ENCODE measurements at regions not wholly inside any gene's neighbourhood (a gene's known extent, or its start where the extent isn't known, plus 50 kb on each side); places are given as distances from the start of the nearest gene placed in this dataset.

DNA sequence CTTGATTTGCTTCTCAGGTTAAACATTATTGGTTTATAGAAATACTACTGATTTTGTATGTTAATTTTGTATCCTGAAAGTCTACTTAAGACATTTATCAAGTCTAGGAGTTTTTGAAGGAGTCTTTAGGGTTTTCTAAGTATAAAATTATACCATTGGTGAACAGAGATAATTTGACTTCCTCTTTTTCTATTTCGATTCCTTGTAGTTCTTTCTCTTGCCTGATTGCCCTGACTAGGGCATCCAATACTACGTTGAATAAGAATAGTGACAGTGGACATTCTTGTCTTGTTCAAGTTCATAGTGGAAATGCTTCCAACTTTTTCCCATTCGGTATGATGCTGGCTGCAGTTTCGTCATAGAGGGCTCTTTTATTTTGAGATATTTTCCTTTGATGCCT, 807.5 kb upstream of the SLC10A2 start:
- TF ChIP-seq, protein P1, sequence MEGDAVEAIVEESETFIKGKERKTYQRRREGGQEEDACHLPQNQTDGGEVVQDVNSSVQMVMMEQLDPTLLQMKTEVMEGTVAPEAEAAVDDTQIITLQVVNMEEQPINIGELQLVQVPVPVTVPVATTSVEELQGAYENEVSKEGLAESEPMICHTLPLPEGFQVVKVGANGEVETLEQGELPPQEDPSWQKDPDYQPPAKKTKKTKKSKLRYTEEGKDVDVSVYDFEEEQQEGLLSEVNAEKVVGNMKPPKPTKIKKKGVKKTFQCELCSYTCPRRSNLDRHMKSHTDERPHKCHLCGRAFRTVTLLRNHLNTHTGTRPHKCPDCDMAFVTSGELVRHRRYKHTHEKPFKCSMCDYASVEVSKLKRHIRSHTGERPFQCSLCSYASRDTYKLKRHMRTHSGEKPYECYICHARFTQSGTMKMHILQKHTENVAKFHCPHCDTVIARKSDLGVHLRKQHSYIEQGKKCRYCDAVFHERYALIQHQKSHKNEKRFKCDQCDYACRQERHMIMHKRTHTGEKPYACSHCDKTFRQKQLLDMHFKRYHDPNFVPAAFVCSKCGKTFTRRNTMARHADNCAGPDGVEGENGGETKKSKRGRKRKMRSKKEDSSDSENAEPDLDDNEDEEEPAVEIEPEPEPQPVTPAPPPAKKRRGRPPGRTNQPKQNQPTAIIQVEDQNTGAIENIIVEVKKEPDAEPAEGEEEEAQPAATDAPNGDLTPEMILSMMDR (conservative IDR thresholded peaks at IDR 0.05; ENCODE audit: low read depth, low read length): no peak
- TF ChIP-seq MXI1 (IDR thresholded peaks at IDR 0.05; ENCODE audit: borderline replicate concordance, low read depth, low read length): no peak

Measured in IMR-90 (cell line).